ENCODE measurements at regions not wholly inside any gene's neighbourhood (a gene's known extent, or its start where the extent isn't known, plus 50 kb on each side); places are given as distances from the start of the nearest gene placed in this dataset.
"Not testable (repeated sequence)": the region's sequence is repeated elsewhere in the genome, so short reads cannot be mapped to it uniquely, and the experiment has no call there.

DNA sequence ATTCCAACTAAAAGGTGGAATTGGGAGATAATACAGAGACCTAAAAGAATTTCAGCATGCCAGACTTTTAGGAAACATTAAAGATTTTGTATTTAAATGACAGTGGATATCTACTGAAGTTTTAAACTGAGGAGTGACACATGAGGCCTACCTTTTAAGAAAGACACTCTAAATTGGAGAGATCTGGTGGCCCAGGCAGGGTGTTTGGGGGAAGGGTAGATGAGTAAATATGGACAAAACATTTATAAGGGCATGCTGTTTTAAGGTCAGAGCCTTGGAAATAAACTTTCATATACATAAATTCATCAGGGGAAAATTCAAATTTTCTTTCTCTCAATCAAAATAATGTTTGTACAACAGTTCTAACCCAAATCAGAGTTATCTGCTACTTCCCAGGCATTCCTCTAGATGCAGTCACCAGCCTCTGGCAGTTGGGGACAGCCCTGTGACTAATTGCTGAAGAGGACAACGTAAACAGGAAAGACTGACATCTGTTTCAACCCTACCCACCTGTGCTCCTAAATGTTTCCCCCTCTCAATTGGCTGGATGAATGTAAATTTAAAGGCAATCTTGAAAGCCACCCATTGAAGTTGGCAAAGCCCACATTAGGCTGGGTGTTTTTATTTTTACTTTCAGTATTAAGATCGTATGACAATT lies 1646.9 kb upstream of the ADGRL3 start:
- DNase-seq (ENCODE audit: low spot score) (no peak), ATAC-seq (peak; percentile 39)
- intact Hi-C loops (cut with DNase I) = no loop called here

DNA sequence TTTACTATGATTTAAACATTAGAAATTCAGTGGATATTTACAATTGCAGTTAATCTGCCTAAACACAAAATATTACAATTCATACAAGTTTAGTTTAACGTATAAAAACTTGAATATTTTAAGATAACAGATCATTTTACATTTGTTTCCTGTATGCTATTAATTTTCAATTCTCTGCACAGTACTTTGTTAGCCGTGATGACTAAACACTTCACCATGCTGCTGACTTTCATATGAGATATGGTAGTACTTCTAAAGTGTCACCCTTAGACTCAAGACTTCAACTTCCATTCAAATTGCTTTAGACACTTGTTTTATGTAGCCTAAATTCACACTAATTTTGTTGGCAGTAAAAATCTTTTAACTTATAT lies 1646.4 kb upstream of the ADGRL3 start:
- intact Hi-C loops (cut with DNase I) = no loop called here
- ATAC-seq (no peak), DNase-seq (ENCODE audit: low spot score) (no peak)

DNA sequence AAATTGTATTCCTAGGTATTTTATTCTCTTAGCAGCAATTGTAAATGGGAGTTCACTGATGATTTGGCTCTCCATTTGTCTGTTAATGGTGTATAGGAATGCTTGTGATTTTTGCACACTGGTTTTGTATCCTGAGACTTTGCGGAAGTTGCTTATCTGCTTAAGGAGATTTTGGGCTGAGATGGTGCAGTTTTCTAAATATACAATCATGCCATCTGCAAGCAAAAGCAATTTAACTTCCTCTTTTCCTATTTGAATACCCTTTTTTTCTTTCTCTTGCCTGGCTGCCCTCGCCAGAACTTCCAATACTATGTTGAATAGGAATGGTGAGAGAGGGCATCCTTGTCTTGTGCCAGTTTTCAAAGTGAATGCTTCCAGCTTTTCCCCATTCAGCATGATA lies 1643.9 kb upstream of the ADGRL3 start:
- intact Hi-C loops (cut with DNase I); ATAC-seq; DNase-seq (ENCODE audit: low spot score): not testable (repeated sequence)

DNA sequence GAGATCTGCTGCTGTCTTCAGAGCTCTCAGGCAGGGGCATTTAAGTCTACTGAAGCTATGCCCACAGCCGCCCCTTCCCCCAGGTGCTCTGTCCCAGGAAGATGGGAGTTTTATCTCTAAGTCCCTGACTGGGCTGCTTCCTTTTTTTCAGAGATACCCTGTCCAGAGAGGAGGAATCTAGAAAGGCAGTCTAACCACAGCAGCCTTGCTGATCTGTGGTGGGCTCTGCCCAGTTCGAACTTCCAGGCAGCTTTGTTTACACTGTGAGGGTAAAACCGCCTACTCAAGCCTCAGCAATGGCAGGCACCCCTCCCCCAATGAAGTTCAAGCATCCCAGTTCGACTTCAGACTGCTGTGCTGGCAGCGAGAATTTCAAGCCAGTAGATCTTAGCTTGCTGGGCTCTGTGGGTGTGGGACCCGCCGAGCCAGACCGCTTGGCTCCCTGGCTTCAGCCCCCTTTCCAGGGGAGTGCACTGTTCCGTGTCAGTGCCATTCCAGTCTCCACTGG lies 1639.9 kb upstream of the ADGRL3 start:
- DNase-seq (ENCODE audit: low spot score); ATAC-seq; intact Hi-C loops (cut with DNase I): not testable (repeated sequence)

DNA sequence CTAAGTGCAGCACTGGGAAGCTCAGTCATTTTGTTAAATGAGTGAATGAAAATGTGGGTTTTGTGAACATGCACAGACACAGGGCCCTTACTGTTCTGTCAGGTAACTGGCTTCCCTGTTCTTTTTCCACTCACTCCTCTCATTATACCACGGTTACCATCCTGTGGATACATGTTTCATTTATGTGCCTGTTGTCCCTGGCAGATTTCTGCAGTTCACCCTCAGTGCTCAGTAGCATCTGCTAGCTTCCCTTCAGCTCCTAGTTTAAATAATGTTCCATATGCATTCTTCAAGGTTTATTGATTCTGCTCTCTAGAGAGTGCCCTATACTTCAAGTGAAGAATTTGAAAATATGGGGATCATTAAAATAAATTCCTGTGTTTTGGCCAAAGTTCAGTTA lies 1634.3 kb upstream of the ADGRL3 start:
- intact Hi-C loops (cut with DNase I) = no loop called here
- DNase-seq (ENCODE audit: low spot score) (no peak), ATAC-seq (no peak)

DNA sequence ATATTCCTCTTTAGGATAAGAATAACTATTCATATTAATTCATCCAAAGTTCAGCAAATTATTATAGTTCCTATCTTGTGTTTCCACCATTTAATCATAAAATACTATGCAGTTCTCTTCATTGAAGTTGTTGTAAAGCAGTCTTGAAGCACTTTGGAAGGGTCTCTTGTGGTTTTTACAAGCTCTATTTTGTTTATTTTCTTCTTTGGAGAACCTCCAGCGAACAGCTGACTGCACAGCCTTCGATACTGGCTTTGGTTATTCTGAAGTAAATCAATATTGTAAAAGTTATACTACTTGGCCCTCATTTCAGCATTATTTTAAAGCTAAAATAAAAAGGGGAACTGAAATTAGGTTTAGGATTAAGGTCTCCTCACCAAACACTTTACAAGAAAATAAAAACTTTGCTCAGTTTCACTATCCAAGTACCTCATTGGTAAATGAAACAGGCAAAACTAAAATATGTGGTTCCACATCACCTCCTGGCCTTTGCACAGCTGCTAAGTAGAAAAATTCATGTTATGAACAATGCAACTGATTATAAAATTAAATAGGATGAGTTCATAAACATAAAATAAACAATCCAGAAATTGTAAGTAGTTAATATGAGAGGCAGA lies 1629.2 kb upstream of the ADGRL3 start:
- intact Hi-C loops (cut with DNase I) = no loop called here
- ATAC-seq (no peak), DNase-seq (ENCODE audit: low spot score) (no peak)

DNA sequence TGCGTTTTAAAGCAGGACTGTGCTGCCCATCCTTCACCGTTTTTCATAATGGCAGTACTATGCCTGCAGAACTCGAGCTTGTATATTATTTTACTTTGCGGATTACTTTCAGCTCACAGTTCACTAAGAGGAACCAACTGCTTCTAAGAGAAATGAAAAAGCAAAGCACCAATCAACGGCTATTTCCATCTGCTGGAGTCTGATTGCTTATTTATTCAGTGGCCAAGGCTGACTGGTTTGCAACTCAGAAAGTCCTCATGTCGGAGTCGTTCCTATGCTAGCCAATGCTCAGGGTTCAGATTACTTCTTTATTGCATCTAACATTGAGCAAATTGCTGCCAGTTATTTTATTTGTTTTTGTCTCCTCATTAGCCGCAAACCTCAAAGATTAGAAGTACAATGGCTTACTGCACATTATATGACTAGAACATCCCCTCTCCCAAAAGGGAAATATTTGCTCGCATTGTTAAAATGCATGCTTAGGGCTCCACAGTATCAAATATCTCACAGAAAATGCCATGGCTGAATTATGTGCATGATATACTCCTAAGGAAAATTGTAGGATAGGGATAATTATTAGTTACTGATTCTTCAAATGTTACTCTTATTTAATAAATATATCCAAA lies 1628.2 kb upstream of the ADGRL3 start:
- no peak for ATAC-seq
- intact Hi-C loops (cut with DNase I) = no loop called here

DNA sequence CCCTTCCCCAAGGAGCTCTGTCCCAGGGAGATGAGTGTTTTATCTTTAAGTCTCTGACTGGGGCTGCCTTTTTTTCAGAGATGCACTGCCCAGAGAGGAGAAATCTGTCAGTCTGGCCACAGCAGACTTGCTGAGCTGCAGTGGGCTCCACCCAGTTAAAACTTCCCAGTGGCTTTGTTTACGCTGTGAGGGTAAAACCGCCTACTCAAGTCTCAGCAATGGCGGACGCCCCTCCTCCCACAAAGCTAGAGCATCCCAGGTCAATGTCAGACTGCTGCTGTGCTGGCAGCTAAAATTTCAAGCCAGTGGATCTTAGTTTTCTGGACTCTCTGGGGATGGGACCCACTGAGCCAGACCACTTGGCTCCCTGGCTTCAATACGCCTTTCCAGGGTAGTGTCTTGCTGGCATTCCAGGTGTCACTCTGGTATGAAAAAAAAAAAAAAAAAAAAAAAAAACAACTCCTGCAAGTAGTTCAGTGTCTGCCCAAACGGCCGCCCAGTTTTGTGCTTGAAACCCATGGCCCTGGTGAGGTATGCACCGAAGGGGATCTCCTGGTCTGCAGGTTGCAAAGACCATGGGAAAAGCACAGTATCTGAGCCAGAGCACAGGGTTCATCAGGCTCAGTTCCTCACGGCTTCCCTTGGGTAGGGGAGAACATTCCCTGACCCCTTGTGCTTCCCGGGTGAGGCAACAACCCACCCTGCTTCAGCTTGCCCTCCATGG lies 1616.1 kb upstream of the ADGRL3 start:
- DNase-seq (ENCODE audit: low spot score) (no peak), ATAC-seq (no peak)
- intact Hi-C loops (cut with DNase I) = no loop called here

More for the DNA sequence above, 1628.2 kb upstream of the ADGRL3 start:
- DNase-seq (ENCODE audit: low spot score) = no peak

DNA sequence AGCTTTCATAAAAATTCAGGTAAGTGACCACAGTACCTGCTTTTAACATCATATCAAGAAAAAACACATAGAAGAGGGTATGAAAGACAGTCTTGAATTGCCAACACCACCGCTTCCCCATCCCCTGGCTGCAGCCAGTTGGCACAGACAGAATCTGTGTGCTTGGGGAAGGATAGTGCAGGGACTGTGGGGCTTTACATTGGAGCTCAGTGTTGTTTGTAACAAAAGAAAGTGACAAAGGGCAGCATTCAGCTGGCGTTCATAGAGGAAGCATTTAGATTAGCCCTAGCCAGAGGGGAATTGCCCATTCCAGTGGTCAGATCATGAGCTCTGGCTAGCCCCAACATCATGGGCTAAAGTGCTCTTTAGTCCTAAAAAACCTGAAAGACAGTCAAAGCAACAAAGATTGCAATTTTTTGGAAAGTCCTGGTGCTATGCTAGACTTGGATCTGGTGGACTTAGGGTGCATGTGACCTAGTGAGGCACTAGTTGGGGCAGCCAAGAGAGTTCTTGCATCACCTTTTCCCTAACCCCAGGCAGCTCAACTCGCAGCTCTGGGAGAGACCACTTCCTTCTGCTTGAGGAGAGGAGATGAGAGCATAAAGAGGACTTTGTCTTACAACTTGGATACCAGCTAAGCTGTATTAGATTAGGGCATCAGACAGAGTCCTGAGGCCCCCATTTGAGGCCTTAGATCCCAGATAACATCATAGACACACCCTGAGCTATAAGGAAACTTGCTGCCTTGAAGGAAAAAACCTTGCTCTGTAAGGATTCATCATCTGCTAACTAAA lies 1602.4 kb upstream of the ADGRL3 start:
- intact Hi-C loops (cut with DNase I) = no loop called here
- ATAC-seq = no peak

DNA sequence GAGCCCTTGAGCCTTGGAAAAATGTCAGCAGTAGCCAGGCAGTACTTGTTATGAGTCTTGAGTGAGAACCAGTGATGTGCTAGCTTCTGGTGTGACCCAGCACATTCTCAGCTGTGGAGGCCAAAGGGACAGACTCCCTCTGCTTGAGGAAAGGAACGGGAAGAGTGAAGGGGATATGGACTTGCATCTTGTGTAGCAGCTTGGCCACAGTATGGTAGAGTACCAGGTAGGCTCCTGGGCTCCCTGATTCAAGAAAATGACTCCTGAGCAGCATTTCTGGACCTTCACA lies 1601.9 kb upstream of the ADGRL3 start:
- DNase-seq (ENCODE audit: low spot score) = no peak
- no peak for ATAC-seq
- intact Hi-C loops (cut with DNase I) = no loop called here

More for the DNA sequence above, 1602.4 kb upstream of the ADGRL3 start:
- DNase-seq (ENCODE audit: low spot score) = no peak

DNA sequence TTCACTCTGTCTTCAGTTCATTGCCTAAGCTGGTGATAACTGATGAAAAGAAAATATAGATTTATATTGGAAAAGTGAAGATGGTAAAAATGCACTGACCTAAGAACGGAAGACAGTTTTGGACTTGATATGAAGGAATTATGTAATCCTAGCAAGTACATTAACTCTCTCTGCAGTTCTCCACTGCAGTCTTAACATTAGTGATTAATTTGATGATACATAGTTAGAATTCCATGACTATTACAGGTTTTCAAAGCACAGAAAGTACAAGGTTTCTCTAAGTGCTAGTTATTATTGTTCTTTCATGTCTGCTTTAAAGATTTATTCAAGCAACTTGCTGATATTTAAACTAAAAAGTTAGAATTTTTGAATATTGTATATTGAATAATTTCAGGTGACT lies 1591.7 kb upstream of the ADGRL3 start:
- ATAC-seq = no peak
- intact Hi-C loops (cut with DNase I) = no loop called here
- no peak for DNase-seq (ENCODE audit: low spot score)

DNA sequence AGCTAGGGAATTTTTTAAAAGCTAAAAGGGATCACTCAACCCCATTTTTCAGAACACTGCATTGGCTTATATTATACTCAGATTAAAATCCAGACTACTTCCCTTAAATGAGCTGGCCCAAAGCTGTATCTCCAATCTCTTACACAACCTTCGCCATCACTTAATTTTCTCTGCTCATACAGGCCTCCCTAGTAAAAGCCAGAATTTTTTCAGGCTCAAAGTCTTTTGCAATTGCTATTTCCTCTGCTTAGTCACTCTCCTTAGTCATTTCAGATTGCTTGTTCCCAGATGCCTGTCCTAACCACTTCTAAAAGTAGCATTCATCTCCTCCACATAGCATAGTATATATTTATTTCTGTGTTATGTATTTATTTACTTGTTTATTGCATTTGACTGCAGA lies 1587.9 kb upstream of the ADGRL3 start:
- DNase-seq (ENCODE audit: low spot score) (no peak), ATAC-seq (no peak)
- intact Hi-C loops (cut with DNase I) = no loop called here

DNA sequence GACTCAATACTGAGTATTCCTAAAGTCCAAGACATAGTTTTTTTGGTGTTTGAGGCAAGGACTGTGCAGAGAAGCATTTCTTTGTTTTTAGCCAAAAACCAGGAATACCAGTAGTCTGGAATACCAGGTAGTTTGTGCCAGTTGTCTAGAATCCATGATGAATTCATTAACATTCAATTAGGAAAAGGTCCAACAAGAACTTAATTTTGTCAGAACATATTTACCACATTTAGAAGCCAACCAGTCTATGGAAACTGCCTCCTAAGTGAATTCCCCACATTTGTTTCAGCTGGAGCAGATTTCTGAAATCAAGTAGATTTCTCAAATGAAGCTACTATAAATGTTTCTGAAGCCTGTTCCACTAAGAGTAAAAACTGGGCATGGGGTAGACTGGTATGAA lies 1584.8 kb upstream of the ADGRL3 start:
- intact Hi-C loops (cut with DNase I) = no loop called here
- no peak for ATAC-seq
- DNase-seq (ENCODE audit: low spot score) = no peak

DNA sequence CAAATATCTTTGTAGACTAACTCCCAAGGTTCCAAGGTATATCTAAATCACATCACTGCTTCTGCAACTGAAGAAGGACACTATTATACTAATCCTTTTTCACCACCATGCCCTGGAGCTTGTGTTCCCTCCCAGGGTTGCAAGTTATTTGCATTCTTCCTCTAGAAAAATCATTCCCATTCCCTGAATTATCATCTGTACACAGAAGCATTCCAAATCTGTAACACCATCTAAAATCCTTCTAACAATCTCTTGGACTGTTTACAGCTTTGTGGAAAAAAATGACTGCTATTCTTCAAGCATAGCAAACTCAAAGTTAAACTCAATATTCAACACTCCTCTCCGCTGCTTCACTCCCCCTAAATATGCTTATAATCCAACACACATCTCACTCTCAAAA lies 1570.8 kb upstream of the ADGRL3 start:
- intact Hi-C loops (cut with DNase I) = no loop called here
- DNase-seq (ENCODE audit: low spot score) = no peak
- no peak for ATAC-seq

DNA sequence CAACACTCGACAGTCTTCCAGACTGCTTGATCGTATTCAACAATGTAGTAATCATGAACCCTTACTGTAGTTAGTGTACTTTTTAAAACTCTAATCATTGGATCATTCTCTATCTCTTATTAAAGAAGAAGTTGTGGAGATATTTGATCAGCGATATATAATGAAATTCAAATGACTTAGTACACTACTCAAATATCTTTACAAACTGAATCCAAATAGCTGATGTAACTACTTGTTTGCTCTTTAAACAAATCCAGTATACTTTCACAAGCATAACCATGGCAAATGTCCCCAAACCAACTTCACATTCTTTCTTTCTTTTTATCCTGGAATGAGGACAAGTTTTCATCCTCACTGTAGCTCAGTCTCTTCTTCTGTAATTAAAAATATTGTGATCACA lies 1569.9 kb upstream of the ADGRL3 start:
- ATAC-seq (no peak), DNase-seq (ENCODE audit: low spot score) (no peak)
- intact Hi-C loops (cut with DNase I) = no loop called here

DNA sequence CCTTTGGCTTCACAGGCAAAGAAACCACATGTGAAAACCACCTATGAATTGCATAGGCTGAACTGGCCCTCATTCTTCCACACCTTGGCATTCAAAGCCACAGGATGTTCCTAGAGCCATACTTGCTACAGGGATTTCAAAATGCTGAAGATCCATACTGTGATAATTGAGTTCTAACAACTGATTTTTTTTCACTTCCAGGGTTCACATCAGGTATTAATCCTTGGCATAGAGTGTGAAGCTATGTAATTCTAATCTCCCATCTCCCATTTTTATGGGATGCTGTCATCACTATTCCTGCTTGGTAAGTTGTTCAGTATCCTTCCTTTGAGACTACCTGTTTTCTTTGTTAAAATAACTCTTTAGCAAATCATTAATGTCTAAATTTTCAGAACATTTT lies 1569.2 kb upstream of the ADGRL3 start:
- ATAC-seq (no peak), DNase-seq (ENCODE audit: low spot score) (no peak)
- intact Hi-C loops (cut with DNase I) = no loop called here

DNA sequence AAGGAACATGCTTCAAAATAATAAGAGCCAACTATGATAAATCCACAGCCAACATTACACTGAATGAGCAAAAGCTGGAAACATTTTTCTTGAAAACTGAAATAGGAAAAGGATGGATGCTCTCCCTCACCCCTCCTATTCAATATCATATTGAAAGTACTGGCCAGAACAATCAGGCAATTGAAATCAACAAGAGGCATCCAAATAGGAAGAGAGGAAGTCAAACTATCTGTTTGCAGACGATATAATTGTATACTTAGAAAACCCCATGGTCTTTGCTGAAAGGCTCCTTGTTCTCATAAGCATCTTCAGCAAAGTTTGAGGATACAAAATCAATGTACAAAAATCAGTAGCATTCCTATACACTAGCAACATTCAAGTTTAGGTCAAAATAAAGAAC lies 1562.5 kb upstream of the ADGRL3 start:
- ATAC-seq (no peak), DNase-seq (ENCODE audit: low spot score) (no peak)
- intact Hi-C loops (cut with DNase I) = no loop called here

DNA sequence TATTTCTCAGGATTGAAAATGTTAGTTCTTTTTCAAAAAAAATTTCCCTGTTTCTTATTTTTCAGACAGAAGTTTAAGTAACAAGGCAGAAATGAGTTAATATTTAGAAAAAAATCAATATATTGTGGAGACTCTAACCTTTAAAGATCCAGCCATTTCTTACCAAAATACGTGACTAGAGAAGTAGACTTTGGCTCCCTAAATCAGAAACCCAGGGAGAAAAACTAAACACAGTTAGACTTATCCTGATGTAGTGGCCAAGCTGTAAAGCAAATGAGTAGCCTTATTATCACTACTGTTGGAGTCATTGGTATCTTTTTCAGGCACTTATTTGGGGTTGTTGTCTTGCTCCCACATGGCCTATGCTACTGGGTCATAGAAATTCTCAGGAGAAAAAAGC lies 1556.4 kb upstream of the ADGRL3 start:
- DNase-seq (ENCODE audit: low spot score) (no peak), ATAC-seq (no peak)
- intact Hi-C loops (cut with DNase I) = no loop called here

DNA sequence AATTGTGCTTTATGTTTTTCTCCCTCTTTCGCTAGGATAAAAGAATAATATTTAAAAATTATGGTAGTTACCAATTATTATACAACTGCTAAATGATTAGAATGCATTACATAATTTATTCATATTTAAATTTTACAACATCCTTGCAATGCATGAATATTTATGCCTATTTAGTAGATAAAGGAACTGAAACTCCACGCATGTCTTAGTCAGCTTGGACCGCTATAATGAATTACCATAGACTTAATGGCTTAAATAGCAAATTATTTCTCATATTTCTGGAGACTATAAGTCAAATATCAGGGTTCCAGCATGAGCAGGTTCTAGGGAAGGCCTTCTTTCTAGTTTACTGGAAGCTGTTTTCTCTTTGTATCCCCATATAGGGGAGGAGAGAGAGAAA lies 1555.4 kb upstream of the ADGRL3 start:
- ATAC-seq (no peak), DNase-seq (ENCODE audit: low spot score) (no peak)
- intact Hi-C loops (cut with DNase I) = no loop called here
